ENCODE measurements at regions not wholly inside any gene's neighbourhood (a gene's known extent, or its start where the extent isn't known, plus 50 kb on each side); places are given as distances from the start of the nearest gene placed in this dataset.

DNA sequence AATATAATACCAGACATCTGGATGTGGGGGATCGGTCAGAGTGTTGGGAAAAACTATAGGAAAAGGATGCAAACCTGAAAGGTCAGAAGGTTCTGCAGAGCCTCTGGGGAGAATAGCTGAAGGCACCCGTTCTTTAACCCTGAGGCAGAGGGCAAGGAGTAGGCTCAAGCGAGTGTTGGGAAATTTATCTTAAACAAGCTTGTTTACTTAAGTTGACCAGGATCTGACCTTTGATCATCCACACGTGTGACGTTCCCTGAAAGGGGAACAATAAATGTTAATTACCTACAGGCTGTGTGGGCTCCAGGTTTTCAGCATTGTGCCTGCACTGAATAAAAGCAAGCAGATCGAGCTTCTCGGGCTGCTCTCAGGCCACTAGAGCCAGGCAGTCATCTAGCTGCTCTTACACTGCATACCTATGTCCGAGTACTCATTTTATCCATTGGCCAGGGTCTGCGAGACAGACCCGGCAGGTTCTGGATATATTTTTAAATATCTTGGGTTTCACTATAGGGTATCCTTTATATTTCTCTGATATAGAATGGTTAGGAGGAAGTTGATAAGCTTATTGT lies 400.6 kb upstream of the CHST9 start:
- TF ChIP-seq YY1 (IDR thresholded peaks at IDR 0.05; ENCODE audit: insufficient read depth, insufficient read length) (no peak), ZNF274 (IDR thresholded peaks at IDR 0.05; ENCODE audit: low read depth, low read length) (no peak), SUZ12 (IDR thresholded peaks at IDR 0.05; ENCODE audit: extremely low read depth, insufficient read depth, insufficient read length) (no peak)
